Thyroid gland (tissue), 4 donors: ENCODE measurements at regions not wholly inside any gene's neighbourhood (a gene's known extent, or its start where the extent isn't known, plus 50 kb on each side); places are given as distances from the start of the nearest gene placed in this dataset.

Experiments used
- DNase-seq, 2 donors: peaks; one replicate each; pipeline ENCODE4 v3.0.0-alpha.2; 2019
- H3K27ac ChIP-seq, 3 donors: fragments of 200-600 bp; sonication (generic); 1 replicate in 2 of 3; 2 replicates in 1 of 3; pipeline ENCODE4 v1.5.1; 2016 to 2019; ENCODE audit warnings: mild to moderate bottlenecking in 1 of 3, moderate library complexity in 1 of 3
- H3K27me3 ChIP-seq: fragments of 200-600 bp; sonication (generic); one replicate; pipeline ENCODE4 v1.5.1; 2019
- H3K36me3 ChIP-seq, 2 donors: fragments of 200-600 bp; sonication (generic); one replicate each; pipeline ENCODE4 v1.5.1; 2016 to 2019
- H3K4me1 ChIP-seq, 2 donors: fragments of 200-600 bp; sonication (generic); one replicate each; pipeline ENCODE4 v1.5.1; 2017 to 2019
- H3K4me3 ChIP-seq, 3 donors: fragments of 200-600 bp; sonication (generic); replicated peaks in 1 of 3; 1 replicate in 2 of 3; 2 replicates in 1 of 3; pipeline ENCODE4 v1.5.1; 2016; ENCODE audit warnings: mild to moderate bottlenecking in 1 of 3
- H3K9me3 ChIP-seq: fragments of 200-600 bp; sonication (generic); one replicate; pipeline ENCODE4 v1.5.1; 2017
- POLR2A ChIP-seq, 2 donors: fragments of 450-650 bp; IDR thresholded peaks; one replicate each; pipeline ENCODE4 v1.6.1; 2017; ENCODE audit warnings: antibody characterized with exemption in 2 of 2, mild to moderate bottlenecking in 2 of 2, moderate library complexity in 1 of 2
- WGBS, 2 donors: methylation state at CpG; one replicate each; pipeline ENCODE4 v1.1.5; 2017; 5-methylcytosine and 5-hydroxymethylcytosine counted together
- intact Hi-C: fragments of 100-400 bp; cut with DNase I; formaldehyde crosslinking; loops from one replicate; pipeline ENCODE4 v1.15.1; 2023
- TF ChIP-seq, protein P1 (sequence below), 6 experiments: fragments of 200-600 bp in 3 of 6; fragments of 450-650 bp in 3 of 6; sonication (generic) in 3 of 6; IDR thresholded peaks; one replicate each; pipeline ENCODE4 v1.5.1; 2016 to 2019; ENCODE audit warnings: antibody characterized with exemption in 6 of 6, mild to moderate bottlenecking in 2 of 6, inconsistent platforms in 1 of 6, moderate library complexity in 1 of 6

DNA sequence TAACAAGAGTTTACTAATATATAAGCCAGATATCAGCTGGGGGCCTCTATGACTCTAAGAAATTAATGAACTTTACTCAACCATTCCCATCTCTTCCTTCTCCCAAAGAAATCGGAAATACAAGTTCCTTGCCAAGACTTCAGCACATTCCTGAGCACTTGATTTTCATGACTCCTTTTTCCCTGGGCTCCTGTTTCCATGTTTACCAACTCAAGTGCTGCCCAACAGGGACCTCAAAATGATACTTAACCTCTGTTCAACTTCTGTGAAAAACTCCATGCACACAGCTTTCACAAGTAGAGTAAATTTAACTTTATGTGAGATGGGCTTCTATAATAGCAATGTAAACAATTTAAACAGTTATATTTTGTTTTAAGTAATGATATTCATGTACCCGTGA, 315.8 kb upstream of the CDIN1 start:
- DNase-seq: no peak
- no peaks in the 10 kb centered on the region for H3K4me1 ChIP-seq
- H3K27ac ChIP-seq: no peak overlapping the region
- H3K9me3 ChIP-seq: no peaks in the 10 kb centered on the region
- no peaks in the 10 kb centered on the region for H3K36me3 ChIP-seq
- intact Hi-C loops: no loop called here
- H3K4me3 ChIP-seq: no peak overlapping the region
- TF ChIP-seq POLR2A (IDR thresholded peaks at IDR 0.05): no peak
- TF ChIP-seq, protein P1, sequence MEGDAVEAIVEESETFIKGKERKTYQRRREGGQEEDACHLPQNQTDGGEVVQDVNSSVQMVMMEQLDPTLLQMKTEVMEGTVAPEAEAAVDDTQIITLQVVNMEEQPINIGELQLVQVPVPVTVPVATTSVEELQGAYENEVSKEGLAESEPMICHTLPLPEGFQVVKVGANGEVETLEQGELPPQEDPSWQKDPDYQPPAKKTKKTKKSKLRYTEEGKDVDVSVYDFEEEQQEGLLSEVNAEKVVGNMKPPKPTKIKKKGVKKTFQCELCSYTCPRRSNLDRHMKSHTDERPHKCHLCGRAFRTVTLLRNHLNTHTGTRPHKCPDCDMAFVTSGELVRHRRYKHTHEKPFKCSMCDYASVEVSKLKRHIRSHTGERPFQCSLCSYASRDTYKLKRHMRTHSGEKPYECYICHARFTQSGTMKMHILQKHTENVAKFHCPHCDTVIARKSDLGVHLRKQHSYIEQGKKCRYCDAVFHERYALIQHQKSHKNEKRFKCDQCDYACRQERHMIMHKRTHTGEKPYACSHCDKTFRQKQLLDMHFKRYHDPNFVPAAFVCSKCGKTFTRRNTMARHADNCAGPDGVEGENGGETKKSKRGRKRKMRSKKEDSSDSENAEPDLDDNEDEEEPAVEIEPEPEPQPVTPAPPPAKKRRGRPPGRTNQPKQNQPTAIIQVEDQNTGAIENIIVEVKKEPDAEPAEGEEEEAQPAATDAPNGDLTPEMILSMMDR (IDR thresholded peaks at IDR 0.05): no peak
- WGBS, 2 donors: 29 to 32% methylated on average over 2 of the region's 2 CpGs
- no peaks in the 10 kb centered on the region for H3K27me3 ChIP-seq

DNA sequence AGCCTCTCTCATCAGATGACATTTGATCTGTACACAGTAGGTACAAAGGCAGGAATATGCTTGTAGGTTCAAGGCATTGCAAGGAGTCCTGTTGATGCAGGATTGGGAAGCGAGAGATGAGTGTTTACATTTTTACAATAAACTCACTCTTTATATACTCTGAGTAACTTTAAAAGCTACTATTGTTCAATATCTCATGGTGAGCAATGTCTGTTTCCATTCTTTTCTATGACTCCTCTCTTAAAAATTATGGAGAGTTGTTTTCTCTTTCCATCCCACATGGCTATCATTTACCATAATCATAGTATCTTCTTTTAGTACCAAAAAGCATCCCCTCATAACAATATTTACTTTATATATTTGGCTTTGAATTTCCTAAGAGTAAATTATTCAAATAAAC, 314.0 kb upstream of the CDIN1 start:
- no peaks in the 10 kb centered on the region for H3K36me3 ChIP-seq
- H3K4me3 ChIP-seq: no peak overlapping the region
- 91 to 96% methylated on average over 1 of the region's 1 CpG for WGBS, 2 donors
- H3K27me3 ChIP-seq: no peaks in the 10 kb centered on the region
- no peaks in the 10 kb centered on the region for H3K9me3 ChIP-seq
- no peak overlapping the region for H3K27ac ChIP-seq
- H3K4me1 ChIP-seq: no peaks in the 10 kb centered on the region
- no peak for TF ChIP-seq POLR2A (IDR thresholded peaks at IDR 0.05)
- TF ChIP-seq, protein P1 (IDR thresholded peaks at IDR 0.05): no peak
- intact Hi-C loops: no loop called here
- DNase-seq: no peak

DNA sequence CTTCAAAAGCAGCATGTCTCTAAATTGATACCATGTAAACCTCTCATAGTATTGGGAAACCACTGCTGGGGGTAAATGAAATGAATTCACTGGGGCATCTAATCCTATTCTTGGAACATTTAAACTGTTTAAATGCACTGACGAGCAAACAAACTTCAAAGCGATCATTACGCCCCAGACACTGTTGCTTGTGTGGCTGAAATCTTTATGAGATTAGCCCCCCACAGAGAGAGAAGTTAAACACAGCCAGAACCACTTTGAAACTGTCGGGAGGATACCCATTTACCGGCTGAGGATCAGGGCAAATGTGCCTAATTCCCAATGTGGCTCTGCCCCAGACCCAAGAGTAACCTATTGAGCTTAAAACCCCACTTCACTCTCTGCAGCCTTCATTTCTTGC, 308.4 kb upstream of the CDIN1 start:
- Histone ChIP-seq H3K4me3 (no peak overlapping the region), H3K36me3 (no peaks in the 10 kb centered on the region), H3K27me3 (no peaks in the 10 kb centered on the region), H3K4me1 (no peaks in the 10 kb centered on the region), H3K27ac (no peak overlapping the region), H3K9me3 (no peaks in the 10 kb centered on the region)
- TF ChIP-seq, protein P1 (IDR thresholded peaks at IDR 0.05): no peak
- no peak for TF ChIP-seq POLR2A (IDR thresholded peaks at IDR 0.05)
- 64% methylated on average over 5 of the region's 5 CpGs for WGBS, 2 donors
- intact Hi-C loops: no loop called here
- DNase-seq: no peak

DNA sequence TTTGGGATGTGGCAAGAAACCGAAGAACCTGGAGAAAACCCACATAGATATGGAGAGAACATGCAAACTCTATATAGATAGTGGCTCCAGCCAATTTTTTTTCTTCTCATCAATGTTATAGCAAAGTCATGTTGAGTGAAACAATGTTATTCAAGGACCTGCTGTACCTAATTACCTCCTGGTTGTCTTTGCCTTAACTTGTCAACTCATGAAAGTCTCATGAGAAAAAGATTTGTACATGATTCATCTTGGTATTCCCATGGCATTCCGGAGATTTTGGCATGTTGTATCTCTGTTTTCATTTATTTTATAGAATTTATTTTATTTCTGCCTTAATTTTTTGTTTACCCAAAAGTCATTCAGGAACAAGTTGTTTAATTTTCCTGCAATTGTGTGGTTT, 303.8 kb upstream of the CDIN1 start:
- intact Hi-C loops: no loop called here
- Histone ChIP-seq H3K4me3 (no peak overlapping the region), H3K4me1 (no peaks in the 10 kb centered on the region), H3K27me3 (no peaks in the 10 kb centered on the region), H3K9me3 (no peaks in the 10 kb centered on the region), H3K36me3 (no peaks in the 10 kb centered on the region), H3K27ac (no peak overlapping the region)
- TF ChIP-seq, protein P1 (IDR thresholded peaks at IDR 0.05): no peak
- no peak for TF ChIP-seq POLR2A (IDR thresholded peaks at IDR 0.05)
- WGBS, 2 donors: 89 to 90% methylated on average over 2 of the region's 2 CpGs
- no peak for DNase-seq

DNA sequence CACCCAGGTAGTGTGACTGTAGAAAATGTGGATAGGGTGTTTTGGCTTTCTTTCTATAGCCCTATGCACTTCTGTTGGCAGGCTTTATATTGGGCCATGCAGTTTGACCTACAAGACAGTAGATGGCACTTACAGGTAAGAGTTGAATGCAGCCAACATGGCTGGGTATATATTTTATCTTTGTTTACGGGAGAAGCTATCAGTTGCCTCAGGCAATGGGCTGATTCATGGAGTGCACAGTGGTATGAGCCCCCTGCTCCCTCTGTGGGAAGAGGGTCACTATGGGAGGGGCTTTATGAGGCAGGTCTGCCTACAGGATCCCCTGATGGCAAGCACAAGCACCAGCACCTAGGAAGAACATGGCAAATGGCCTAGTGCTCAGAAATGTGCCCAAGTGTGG, 301.2 kb upstream of the CDIN1 start:
- Histone ChIP-seq H3K27me3 (no peaks in the 10 kb centered on the region), H3K4me3 (no peak overlapping the region), H3K36me3 (no peaks in the 10 kb centered on the region), H3K9me3 (no peaks in the 10 kb centered on the region), H3K4me1 (no peaks in the 10 kb centered on the region), H3K27ac (no peak overlapping the region)
- intact Hi-C loops: no loop called here
- WGBS, 2 donors: 71 to 90% methylated on average over 1 of the region's 1 CpG
- no peak for DNase-seq
- TF ChIP-seq, protein P1 (IDR thresholded peaks at IDR 0.05): no peak
- TF ChIP-seq POLR2A (IDR thresholded peaks at IDR 0.05): no peak
